ENCODE measurements at regions not wholly inside any gene's neighbourhood (a gene's known extent, or its start where the extent isn't known, plus 50 kb on each side); places are given as distances from the start of the nearest gene placed in this dataset.

DNA sequence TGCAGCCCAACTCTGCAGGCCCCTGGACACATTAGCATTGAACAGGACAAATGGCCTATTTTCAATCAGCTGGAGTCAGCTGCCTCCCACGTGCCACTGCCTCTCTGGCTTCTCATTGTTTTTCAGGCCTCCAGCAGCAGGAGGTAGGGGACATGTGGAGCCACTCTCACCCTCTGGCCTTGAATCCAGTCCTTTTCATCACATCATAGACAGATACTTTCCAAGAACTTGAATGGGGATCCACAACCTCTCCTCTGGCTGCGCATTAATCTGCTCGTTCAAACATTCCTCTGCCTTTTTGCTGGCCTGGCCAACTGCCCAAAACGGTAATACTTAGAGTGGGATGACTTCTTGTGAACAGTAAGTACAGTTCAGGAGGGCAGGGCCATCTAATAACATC is 592.3 kb downstream of the PKHD1 start:
- DNase-seq: no peak

- peak; percentile 4 for DNase-seq
Observed at GRCh38 chr6:51495610-51496396, 591.6 kb downstream of the PKHD1 start.

- no peak for DNase-seq
Observed at GRCh38 chr6:51502996-51503395, 584.4 kb downstream of the PKHD1 start.

DNA sequence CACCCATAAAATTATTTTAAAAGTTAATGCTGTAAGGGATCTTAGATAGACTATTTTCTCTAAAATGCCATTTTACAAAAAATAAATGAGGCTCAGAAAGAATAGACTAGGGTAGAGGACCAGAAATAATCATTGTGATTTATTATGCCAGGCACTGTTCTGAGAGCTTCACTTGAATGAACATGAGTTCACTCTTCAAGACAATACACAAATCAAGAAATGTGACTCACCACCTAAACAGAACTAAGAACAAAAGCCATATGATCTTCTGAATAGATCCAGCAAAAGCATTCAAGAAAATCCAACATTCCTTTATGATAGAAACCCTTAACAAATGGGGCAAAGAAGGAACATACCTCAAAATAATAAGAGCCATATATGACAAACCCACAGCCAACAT is 582.0 kb downstream of the PKHD1 start:
- DNase-seq: no peak

- DNase-seq: no peak
Observed at GRCh38 chr6:51509597-51509996, 577.8 kb downstream of the PKHD1 start.

DNA sequence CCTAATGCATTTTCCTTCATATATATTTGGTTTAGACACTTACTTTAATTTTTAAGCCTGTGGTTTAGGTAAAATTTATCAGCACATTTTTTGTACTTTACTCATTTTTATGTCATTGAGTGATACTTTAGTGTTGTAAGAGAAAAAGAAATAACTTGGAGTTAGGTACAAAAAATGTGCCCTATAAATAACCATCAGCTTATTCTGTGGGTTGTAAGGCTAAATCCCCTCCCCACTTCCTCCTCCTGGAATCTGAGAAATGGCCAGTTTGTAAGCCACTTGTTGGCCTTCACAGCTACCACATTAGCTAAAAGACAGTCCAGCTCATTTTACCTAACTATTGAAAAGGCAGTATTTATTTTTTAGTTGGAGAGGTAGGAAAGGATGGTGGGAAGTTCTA is 576.3 kb downstream of the PKHD1 start:
- no peak for DNase-seq

DNA sequence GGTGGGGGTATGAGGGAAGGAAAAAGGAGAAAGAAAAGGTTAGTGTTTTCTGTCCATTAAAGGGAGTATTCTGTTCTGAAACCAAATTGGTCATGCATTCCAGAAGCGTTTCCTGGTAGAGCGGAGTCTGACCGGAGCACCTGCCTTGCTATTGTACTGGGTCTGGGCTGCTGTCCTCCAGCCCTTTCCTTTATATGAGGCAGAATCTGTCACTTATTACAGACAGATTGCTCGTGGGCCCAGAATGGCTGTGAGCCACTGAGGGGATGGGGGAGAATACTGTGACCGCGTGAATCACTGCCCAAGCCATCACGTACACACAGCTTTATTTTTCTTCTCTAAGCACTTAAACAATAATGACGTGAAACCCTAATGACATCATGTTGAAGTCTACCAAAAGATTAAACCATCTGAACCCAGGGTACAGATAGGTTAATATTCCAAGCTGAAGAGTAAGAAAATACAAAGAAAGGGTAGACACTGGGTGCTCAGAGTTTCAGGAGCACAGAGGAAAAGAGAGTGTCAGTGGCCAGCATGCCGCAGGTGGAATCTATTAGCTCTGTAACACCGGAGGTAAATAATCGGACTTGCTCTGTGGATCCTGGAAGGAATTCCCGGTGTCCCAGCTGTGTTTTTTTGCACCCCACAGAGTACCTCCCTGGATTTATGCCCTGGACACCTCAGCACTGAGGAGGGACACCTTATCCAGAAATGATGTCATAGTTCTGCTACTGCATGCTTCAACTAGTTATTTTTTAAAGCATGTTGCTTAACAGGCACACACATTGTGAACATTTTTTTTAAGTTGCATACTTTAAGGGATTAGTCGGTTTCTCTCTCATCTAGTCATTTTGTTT is 573.3 kb downstream of the PKHD1 start:
- no peak for DNase-seq

GRCh38 chr6:51514748-51515402 is 572.5 kb downstream of the PKHD1 start:
- no peak for DNase-seq

- no peak for DNase-seq
Observed at GRCh38 chr6:51526049-51526448, 561.4 kb downstream of the PKHD1 start.

GRCh38 chr6:51526922-51527321 is 560.5 kb downstream of the PKHD1 start:
- DNase-seq: no peak

DNA sequence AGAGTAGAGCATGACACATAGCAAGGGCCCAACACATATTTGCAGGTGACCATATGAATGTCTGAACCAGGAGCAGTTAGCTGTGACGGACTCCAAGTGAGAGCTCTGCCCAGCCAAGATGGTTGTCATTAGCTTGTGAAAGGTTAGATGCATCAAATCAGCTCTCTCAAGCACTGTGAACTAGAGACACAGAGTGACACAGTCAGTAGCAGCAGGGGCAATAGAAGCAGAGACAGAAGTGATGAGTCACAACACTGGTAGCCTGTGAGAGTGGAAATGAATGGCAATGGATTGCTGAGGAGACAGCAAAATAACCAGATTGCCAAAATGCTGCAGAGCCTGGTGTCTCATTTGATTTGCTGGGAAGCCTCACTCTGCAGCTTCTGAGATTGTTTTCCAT is 558.9 kb downstream of the PKHD1 start:
- DNase-seq: no peak

DNA sequence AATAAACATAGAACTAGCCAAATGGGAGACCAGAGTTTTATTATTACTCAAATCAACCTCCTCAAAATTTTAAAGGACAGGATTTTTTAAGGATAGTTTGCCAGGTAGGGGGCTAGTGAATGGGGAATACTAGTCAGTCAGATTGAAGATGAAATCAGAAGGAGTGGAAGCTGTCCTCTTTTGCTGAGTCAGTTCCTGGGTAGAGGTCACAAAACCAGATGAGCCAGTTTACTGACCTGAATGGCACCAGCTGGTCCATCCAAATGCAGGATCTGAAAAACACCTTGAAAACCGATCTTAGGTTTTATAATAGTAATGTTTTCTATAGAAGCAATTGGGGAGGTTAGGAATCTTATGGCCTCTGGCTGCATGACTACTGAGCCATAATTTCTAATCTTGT is 558.2 kb downstream of the PKHD1 start:
- no peak for DNase-seq

GRCh38 chr6:51531623-51532022 is 555.8 kb downstream of the PKHD1 start:
- DNase-seq: no peak

DNA sequence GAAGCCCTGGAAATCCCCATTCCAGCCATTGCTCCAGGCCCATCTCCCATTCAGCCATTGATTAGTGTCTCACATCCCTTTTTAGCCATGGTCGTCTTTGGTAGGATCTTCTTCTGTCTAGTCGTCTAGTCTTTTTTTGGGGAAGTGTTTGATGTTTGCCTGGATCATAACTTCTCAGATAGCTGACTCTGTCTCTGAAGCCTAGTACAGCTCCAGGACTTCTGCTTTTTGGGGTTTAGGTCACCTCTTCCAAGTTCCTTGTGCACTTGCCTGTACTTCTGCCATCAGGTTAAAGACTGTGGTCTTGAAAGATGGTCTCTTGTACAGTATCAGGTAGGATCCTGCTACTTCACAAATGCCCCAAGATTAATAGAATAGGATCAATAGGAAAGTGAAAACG is 553.5 kb downstream of the PKHD1 start:
- DNase-seq: no peak

- no peak for DNase-seq
Observed at GRCh38 chr6:51535327-51535726, 552.1 kb downstream of the PKHD1 start.

DNA sequence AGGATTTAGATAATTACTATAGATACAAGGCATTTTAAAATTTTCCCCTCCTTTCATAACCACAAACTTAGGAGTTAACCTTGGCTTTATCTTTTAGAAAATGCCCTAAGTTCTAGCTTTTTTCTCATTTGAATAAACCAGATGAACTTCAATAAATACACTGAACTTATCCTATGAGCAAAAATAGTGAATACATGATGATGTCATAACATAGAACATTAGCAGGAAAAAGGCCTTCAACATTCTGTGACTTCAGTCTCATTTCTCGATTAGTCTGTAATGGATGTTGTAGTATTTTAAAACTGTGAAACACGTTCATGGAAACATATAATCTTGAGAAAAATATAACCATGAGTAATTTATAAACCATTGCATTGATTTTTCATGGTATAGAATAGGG is 550.7 kb downstream of the PKHD1 start:
- no peak for DNase-seq

DNA sequence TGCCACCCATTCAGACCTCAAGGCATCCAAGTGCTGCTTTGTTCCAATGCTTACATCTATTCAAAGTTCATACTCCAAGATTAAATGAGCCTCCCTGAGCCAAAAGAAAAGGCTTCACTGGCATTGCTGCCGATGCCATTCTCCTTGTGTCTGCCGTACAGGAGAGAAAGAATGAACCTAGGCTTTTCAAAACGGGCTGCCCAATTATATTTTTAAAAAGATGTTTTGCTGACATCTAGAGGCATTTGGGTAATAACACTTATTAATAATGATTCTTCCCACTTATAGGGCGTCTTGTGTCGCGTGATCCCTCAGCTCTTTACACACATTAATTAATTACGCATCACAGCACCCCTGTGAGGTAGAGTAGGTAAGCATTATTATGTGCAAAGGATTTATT is 545.6 kb downstream of the PKHD1 start:
- DNase-seq: peak; percentile 22

DNA sequence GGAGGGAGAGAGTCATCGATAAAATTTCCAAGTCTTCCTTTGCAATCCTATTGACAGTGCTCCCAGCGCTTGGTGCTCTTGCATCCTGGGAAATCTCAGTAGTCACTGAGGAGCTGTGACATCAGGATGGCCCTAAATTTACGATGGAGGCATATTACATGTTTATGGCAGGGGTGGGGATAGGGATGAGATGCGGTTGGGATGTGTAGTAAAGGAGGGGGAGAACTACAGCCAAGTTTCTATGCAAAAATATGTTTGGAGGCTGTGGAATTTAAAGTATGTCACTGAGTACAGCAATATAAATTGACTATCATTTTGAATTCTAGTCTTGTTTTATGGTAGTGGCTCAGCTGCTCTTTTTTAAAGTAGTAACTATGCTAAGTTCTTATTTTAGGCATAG is 544.9 kb downstream of the PKHD1 start:
- no peak for DNase-seq

DNA sequence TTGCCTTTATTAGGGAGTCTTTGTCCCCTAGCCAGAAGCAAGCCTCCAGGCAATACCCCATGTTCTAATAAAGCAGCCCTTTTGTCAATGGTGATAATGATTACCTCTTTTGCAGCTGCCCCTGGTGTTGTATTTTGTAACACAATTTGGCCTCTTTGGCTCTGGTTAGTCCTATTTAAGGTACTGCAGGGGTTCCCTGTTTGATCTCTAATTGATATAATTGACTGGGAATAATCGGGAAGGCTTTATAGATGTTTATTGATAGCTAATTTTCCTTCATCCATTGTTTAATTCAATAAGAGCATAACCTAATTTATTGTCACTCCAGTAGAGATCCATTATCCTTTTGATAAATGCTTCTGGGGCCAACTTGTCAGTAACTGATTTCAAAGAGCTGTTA is 537.2 kb downstream of the PKHD1 start:
- no peak for DNase-seq

DNA sequence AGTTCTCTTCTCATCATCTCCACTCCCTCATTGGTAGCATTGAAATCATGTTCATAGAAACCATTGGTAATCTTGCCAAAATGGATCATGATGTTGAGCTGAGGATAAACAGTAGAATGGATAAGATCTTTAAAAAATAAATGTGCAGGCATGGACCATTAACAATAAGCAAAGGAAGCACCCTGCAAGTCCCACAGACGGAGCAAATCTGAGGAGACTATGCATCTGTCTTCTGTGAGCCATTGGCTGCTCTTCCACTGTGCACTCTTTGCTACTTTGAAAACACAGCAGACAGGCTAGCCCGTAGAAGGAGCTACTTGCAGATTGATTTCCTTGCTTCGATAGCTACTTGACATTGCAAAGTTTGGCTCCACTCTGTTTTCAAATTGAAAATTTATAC is 535.0 kb downstream of the PKHD1 start:
- no peak for DNase-seq

DNA sequence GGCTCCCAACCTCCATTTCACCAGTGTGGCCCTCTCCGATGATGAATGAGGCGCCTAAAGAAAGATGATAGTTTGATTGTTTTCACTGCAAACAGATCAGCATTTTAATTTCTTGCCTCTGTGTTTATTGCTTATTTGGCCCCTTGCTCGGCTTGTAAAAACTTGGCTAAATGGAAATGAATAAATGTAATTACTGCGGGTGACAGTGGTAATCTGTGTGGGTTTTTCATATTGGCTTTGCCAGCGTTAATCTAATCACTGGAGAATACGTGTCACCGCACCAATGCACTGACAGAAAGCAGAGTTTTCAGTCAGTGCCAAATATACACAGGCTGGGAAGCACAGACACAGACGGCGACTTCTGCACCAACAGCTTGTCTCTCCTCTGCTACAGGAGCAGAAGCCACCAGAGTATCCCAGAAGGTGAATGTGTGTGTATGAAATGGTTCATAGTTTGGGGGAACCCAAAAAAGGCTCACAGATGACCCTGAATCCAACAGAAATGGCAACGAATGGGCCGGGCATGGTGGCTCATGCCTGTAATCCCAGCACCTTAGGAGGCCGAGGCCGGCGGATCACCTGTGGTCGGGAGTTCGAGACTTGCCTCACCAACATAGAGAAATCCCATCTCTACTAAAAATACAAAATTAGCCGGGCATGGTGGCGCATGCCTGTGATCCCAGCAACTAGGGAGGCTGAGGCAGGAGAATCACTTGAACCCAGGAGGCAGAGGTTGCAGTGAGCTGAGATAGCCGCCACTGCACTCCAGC is 534.0 kb downstream of the PKHD1 start:
- DNase-seq: no peak

DNA sequence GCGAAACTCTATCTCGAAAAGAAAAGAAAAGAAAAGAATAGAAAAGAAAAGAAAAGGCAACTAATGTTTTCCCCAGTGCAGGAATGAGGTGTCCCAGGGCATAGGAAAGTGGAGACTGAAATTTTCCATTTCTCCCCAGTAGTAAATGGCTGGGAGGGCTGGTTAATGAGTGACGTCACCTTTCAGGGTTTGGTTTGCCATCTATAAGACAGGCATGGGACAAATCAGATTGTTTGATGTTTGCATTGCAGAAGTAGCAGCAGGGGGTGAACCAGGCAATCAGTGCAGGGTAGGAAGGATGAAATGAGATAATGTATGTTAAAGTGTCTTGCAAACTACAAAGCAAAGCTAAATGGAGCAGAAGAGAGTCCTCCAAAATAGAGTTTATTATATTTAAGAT is 533.4 kb downstream of the PKHD1 start:
- DNase-seq: no peak

GRCh38 chr6:51559059-51559458 is 528.4 kb downstream of the PKHD1 start:
- no peak for DNase-seq
